Neural progenitor cell (in vitro differentiated cells): ENCODE measurements at regions not wholly inside any gene's neighbourhood (a gene's known extent, or its start where the extent isn't known, plus 50 kb on each side); places are given as distances from the start of the nearest gene placed in this dataset.

Experiments
- DNase-seq: peaks from one replicate; pipeline ENCODE4 v3.0.0-alpha.2; 2016; ENCODE audit warnings: low spot score
- H2AFZ ChIP-seq: fragments of 200-600 bp; sonication (generic); replicated peaks from 2 replicates; pipeline ENCODE4 v1.6.1; 2016; ENCODE audit warnings: antibody characterized with exemption
- H3F3A ChIP-seq: fragments of 200-600 bp; sonication (generic); 2 replicates; pipeline ENCODE4 v1.6.1; 2016; ENCODE audit warnings: antibody characterized with exemption, low read depth
- H3K27ac ChIP-seq: fragments of 200-600 bp; sonication (generic); 2 replicates; pipeline ENCODE4 v1.5.1; 2016; ENCODE audit warnings: mild to moderate bottlenecking
- H3K27me3 ChIP-seq: fragments of 200-600 bp; sonication (generic); 2 replicates; pipeline ENCODE4 v1.6.1; 2016; ENCODE audit warnings: mild to moderate bottlenecking, moderate library complexity
- H3K36me3 ChIP-seq: fragments of 200-600 bp; sonication (generic); 2 replicates; pipeline ENCODE4 v1.5.1; 2016
- H3K4me1 ChIP-seq: fragments of 200-600 bp; sonication (generic); 2 replicates; pipeline ENCODE4 v1.6.1; 2016; ENCODE audit warnings: mixed run types
- H3K4me2 ChIP-seq: fragments of 200-600 bp; sonication (generic); 2 replicates; pipeline ENCODE4 v1.6.1; 2016
- H3K4me3 ChIP-seq: fragments of 200-600 bp; sonication (generic); 2 replicates; pipeline ENCODE4 v1.5.1; 2016
- H3K79me2 ChIP-seq: fragments of 200-600 bp; sonication (generic); 2 replicates; pipeline ENCODE4 v1.6.1; 2016; ENCODE audit warnings: low read depth
- H3K9ac ChIP-seq: fragments of 200-600 bp; sonication (generic); 2 replicates; pipeline ENCODE4 v1.6.1; 2016
- H3K9me3 ChIP-seq: fragments of 200-600 bp; sonication (generic); 2 replicates; pipeline ENCODE4 v1.5.1; 2016; ENCODE audit warnings: low read depth
- H4K20me1 ChIP-seq: fragments of 200-600 bp; sonication (generic); 2 replicates; pipeline ENCODE4 v1.6.1; 2016; ENCODE audit warnings: low read depth
- H3K27ac Mint-ChIP-seq: 3 replicates; pipeline ENCODE4 v1.8.0; 2021; ENCODE audit warnings: mixed read lengths
- H3K27me3 Mint-ChIP-seq: 2 replicates; pipeline ENCODE4 v1.8.0; 2022; ENCODE audit warnings: low read depth, mild to moderate bottlenecking, inconsistent platforms, moderate library complexity, mixed read lengths; ENCODE audit not compliant: insufficient read depth
- H3K36me3 Mint-ChIP-seq: 3 replicates; pipeline ENCODE4 v1.8.0; 2021; ENCODE audit warnings: mixed read lengths
- H3K4me1 Mint-ChIP-seq: 3 replicates; pipeline ENCODE4 v1.8.0; 2021; ENCODE audit warnings: mixed read lengths
- H3K4me3 Mint-ChIP-seq: 3 replicates; pipeline ENCODE4 v1.8.0; 2021; ENCODE audit warnings: mild to moderate bottlenecking, moderate library complexity, mixed read lengths
- H3K9me3 Mint-ChIP-seq: 3 replicates; pipeline ENCODE4 v1.8.0; 2020; ENCODE audit warnings: mixed read lengths
- EZH2 ChIP-seq: fragments of 200-600 bp; sonication (generic); IDR thresholded peaks from 2 replicates; pipeline ENCODE4 v1.6.1; 2017; ENCODE audit warnings: antibody characterized with exemption, mild to moderate bottlenecking, moderate library complexity
- EZH2phosphoT487 ChIP-seq: fragments of 200-600 bp; sonication (generic); IDR thresholded peaks from 2 replicates; pipeline ENCODE4 v1.6.1; 2017; ENCODE audit warnings: antibody characterized with exemption
- TF ChIP-seq, protein P1 (sequence below): fragments of 200-600 bp; sonication (generic); IDR thresholded peaks from 2 replicates; pipeline ENCODE4 v1.5.1; 2017; ENCODE audit warnings: antibody characterized with exemption, mild to moderate bottlenecking

DNA sequence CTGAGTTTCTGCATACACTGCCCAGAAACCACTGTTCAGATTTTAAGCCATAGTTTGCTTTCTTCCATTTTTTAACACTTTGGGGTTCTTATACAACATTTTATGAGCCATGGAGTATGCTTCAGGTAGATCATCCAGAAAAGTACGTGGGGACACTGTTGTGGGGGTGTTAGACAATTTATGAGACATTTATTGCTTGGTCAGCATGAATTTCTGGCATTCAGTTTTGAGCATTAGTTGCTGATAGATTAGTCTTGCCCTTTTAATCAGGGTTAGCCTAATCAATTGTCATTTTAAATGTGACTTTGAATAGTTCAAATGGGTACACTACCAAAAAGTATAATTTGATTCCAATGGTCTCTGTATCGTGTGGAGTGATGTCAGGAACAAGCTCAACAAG is 434.9 kb downstream of the GPM6A start:
- peaks cover 9% of the 10 kb centered on the region for H3F3A ChIP-seq

DNA sequence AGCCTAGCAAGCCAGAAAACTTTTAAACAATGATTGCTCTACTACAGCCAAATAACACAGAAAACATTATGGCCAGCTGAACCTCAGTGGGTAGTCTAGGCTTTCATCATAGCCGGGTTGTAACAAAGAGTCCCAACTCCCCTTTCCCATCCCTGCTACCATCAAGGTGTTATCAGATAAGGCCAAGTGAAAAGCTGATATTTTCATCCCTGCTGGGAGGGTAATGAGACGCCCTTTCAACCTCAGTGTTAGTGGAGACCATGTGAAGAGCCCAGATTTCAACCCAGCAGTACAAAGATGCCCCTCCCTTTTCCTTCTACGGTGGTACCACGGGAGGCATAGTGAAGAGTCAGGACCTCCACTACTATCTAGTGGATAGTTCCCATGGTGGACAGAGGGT is 433.7 kb downstream of the GPM6A start:
- no peak overlapping the region for H3K4me2 ChIP-seq
- H3K9me3 Mint-ChIP-seq, result peaks cover 2% of the 10 kb centered on the region
- no peaks in the 10 kb centered on the region for H3K27me3 Mint-ChIP-seq

More for the DNA sequence above, 434.9 kb downstream of the GPM6A start:
- Histone ChIP-seq H3K4me1 (peaks cover 23% of the 10 kb centered on the region), H3K9me3 (no peaks in the 10 kb centered on the region), H3K79me2 (no peaks in the 10 kb centered on the region), H3K27ac (no peak overlapping the region), H3K27me3 (no peaks in the 10 kb centered on the region), H3K4me3 (no peak overlapping the region), H4K20me1 (no peaks in the 10 kb centered on the region), H2AFZ (no peak overlapping the region), H3K4me2 (no peak overlapping the region), H3K36me3 (no peaks in the 10 kb centered on the region), H3K9ac (no peak overlapping the region)
- Mint-ChIP-seq H3K9me3 (peaks cover 2% of the 10 kb centered on the region), H3K27me3 (no peaks in the 10 kb centered on the region), H3K27ac (no peak overlapping the region), H3K4me1 (peaks cover 20% of the 10 kb centered on the region), H3K4me3 (no peak overlapping the region), H3K36me3 (no peaks in the 10 kb centered on the region)
- no peak for DNase-seq
- TF ChIP-seq EZH2 (no peak), EZH2phosphoT487 (no peak)
- TF ChIP-seq, protein P1, sequence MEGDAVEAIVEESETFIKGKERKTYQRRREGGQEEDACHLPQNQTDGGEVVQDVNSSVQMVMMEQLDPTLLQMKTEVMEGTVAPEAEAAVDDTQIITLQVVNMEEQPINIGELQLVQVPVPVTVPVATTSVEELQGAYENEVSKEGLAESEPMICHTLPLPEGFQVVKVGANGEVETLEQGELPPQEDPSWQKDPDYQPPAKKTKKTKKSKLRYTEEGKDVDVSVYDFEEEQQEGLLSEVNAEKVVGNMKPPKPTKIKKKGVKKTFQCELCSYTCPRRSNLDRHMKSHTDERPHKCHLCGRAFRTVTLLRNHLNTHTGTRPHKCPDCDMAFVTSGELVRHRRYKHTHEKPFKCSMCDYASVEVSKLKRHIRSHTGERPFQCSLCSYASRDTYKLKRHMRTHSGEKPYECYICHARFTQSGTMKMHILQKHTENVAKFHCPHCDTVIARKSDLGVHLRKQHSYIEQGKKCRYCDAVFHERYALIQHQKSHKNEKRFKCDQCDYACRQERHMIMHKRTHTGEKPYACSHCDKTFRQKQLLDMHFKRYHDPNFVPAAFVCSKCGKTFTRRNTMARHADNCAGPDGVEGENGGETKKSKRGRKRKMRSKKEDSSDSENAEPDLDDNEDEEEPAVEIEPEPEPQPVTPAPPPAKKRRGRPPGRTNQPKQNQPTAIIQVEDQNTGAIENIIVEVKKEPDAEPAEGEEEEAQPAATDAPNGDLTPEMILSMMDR, result no peak

DNA sequence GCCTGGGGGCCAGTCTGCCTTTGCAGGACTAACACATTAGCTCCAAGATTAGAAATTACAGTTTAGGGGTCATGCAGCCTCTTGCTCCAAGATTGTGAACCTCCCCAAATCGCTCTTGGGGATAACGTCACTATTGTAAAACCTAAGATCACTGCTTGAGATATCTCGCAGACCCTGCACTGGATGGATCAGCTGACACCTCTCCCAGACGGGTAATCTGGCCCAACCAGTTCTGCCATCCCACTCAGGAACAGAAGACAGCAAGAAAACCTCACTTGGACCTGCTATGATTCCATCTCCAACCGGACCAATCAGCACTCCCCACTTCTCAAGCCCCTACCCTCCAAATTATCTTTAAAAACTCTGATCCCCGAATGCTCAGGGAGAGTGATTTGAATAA is 431.2 kb downstream of the GPM6A start:
- Histone ChIP-seq H3K4me3 (no peak overlapping the region), H3K4me1 (peaks cover 15% of the 10 kb centered on the region), H2AFZ (peak overlapping the region; percentile 3), H4K20me1 (no peaks in the 10 kb centered on the region), H3F3A (peaks cover 9% of the 10 kb centered on the region), H3K9ac (no peak overlapping the region), H3K79me2 (no peaks in the 10 kb centered on the region), H3K36me3 (no peaks in the 10 kb centered on the region), H3K9me3 (no peaks in the 10 kb centered on the region), H3K27me3 (no peaks in the 10 kb centered on the region), H3K27ac (no peak overlapping the region), H3K4me2 (no peak overlapping the region)
- no peaks in the 10 kb centered on the region for H3K27me3 Mint-ChIP-seq
- DNase-seq, result no peak
- no peak overlapping the region for H3K4me3 Mint-ChIP-seq
- TF ChIP-seq, protein P1, result no peak
- TF ChIP-seq EZH2phosphoT487, result no peak
- no peak for TF ChIP-seq EZH2
- H3K9me3 Mint-ChIP-seq, result peaks cover 2% of the 10 kb centered on the region
- peaks cover 5% of the 10 kb centered on the region for H3K4me1 Mint-ChIP-seq
- H3K36me3 Mint-ChIP-seq, result no peaks in the 10 kb centered on the region
- H3K27ac Mint-ChIP-seq, result no peak overlapping the region

More for the DNA sequence above, 433.7 kb downstream of the GPM6A start:
- Histone ChIP-seq H3K9me3 (no peaks in the 10 kb centered on the region), H3K9ac (no peak overlapping the region), H3K4me3 (no peak overlapping the region), H3K36me3 (no peaks in the 10 kb centered on the region), H3F3A (peaks cover 9% of the 10 kb centered on the region), H3K4me1 (peaks cover 23% of the 10 kb centered on the region), H3K79me2 (no peaks in the 10 kb centered on the region), H3K27ac (no peak overlapping the region), H3K27me3 (no peaks in the 10 kb centered on the region), H4K20me1 (no peaks in the 10 kb centered on the region), H2AFZ (no peak overlapping the region)
- peak overlapping the region; percentile 37 for H3K27ac Mint-ChIP-seq
- DNase-seq, result no peak
- peaks cover 20% of the 10 kb centered on the region for H3K4me1 Mint-ChIP-seq
- no peaks in the 10 kb centered on the region for H3K36me3 Mint-ChIP-seq
- no peak overlapping the region for H3K4me3 Mint-ChIP-seq
- TF ChIP-seq EZH2phosphoT487 (no peak), EZH2 (no peak)
- TF ChIP-seq, protein P1, result no peak
